Breast epithelium (tissue), 4 donors: ENCODE measurements at regions not wholly inside any gene's neighbourhood (a gene's known extent, or its start where the extent isn't known, plus 50 kb on each side); places are given as distances from the start of the nearest gene placed in this dataset.

Experiments
- DNase-seq, 2 donors: peaks; one replicate each; pipeline ENCODE4 v3.0.0-alpha.2; 2019; ENCODE audit warnings: low spot score in 2 of 2
- H3K27ac ChIP-seq, 2 donors: fragments of 200-600 bp; sonication (generic) in 1 of 2; one replicate each; pipeline ENCODE4 v1.5.1; 2016 to 2019; ENCODE audit warnings: mild to moderate bottlenecking in 1 of 2
- H3K27me3 ChIP-seq, 2 donors: fragments of 200-600 bp; sonication (generic) in 1 of 2; one replicate each; pipeline versions ENCODE4 v1.5.1 to v1.6.0; 2017 to 2019; ENCODE audit warnings: control low read depth in 1 of 2, mild to moderate bottlenecking in 1 of 2
- H3K36me3 ChIP-seq: fragments of 200-600 bp; one replicate; pipeline ENCODE4 v1.5.1; 2019
- H3K4me1 ChIP-seq, 2 donors: fragments of 200-600 bp; sonication (generic); one replicate each; pipeline ENCODE4 v1.5.1; 2016 to 2019; ENCODE audit warnings: control low read depth in 1 of 2
- H3K4me3 ChIP-seq, 3 donors: fragments of 200-600 bp; sonication (generic); 1 replicate in 2 of 3; 2 replicates in 1 of 3; pipeline ENCODE4 v1.5.1; 2016 to 2019; ENCODE audit warnings: mild to moderate bottlenecking in 3 of 3, moderate library complexity in 2 of 3
- H3K9me3 ChIP-seq, 2 donors: fragments of 200-600 bp; sonication (generic) in 1 of 2; one replicate each; pipeline ENCODE4 v1.5.1; 2016 to 2019; ENCODE audit warnings: control low read depth in 1 of 2
- POLR2A ChIP-seq: fragments of 450-650 bp; IDR thresholded peaks from one replicate; pipeline ENCODE4 v1.6.1; 2016; ENCODE audit warnings: antibody characterized with exemption, mild to moderate bottlenecking, moderate library complexity
- POLR2AphosphoS5 ChIP-seq, 3 donors: sonication (generic); formaldehyde crosslinking; IDR thresholded peaks; one replicate each; pipeline ENCODE4 v1.6.1; 2017; ENCODE audit warnings: antibody characterized with exemption in 3 of 3
- intact Hi-C: fragments of 100-400 bp; cut with DNase I; formaldehyde crosslinking; loops from one replicate; pipeline ENCODE4 v1.15.1; 2023; ENCODE audit warnings: low total_unique reads
- TF ChIP-seq, protein P1 (sequence below), 3 donors: fragments of 450-650 bp; IDR thresholded peaks; one replicate each; pipeline ENCODE4 v1.5.1; 2016 to 2017; ENCODE audit warnings: antibody characterized with exemption in 3 of 3, mild to moderate bottlenecking in 3 of 3, moderate library complexity in 3 of 3

DNA sequence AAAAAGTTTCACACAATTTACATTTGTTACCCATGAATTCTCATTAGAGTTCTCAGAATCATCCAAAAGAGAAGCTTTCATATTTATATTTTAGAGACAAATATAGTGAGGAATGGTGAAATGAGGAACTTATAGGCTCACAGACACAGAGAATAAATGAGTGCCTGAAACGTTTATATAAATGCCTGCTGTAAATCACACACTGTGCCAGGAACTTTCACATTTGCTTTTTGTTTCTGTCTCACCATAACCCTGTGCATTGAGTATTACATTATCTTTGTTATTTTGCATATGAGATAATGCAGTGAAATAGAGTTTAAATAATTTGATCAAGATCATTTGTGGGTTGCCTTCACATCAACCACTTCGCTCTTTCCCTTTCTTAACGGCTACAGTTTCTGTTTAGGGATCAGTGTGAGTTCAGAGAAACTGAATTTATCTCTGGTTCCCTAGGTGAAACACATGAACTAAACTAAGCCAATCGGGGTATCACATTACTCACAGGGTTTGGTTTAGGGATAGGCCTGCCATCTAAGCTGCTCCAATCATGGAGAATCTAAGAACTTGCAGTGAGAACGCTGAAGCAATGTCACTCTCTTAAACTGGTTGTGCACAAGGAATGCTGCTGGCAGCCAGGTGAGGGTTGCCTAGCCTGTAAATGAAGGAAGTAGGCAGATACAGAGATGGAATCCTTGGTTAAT lies 1339.2 kb upstream of the TENM4 start:
- Histone ChIP-seq H3K4me3 (no peak overlapping the region), H3K9me3 (no peaks in the 10 kb centered on the region), H3K36me3 (no peaks in the 10 kb centered on the region), H3K27me3 (no peaks in the 10 kb centered on the region), H3K27ac (no peak overlapping the region), H3K4me1 (no peaks in the 10 kb centered on the region)
- no peak for TF ChIP-seq POLR2AphosphoS5 (IDR thresholded peaks at IDR 0.05)
- TF ChIP-seq, protein P1, sequence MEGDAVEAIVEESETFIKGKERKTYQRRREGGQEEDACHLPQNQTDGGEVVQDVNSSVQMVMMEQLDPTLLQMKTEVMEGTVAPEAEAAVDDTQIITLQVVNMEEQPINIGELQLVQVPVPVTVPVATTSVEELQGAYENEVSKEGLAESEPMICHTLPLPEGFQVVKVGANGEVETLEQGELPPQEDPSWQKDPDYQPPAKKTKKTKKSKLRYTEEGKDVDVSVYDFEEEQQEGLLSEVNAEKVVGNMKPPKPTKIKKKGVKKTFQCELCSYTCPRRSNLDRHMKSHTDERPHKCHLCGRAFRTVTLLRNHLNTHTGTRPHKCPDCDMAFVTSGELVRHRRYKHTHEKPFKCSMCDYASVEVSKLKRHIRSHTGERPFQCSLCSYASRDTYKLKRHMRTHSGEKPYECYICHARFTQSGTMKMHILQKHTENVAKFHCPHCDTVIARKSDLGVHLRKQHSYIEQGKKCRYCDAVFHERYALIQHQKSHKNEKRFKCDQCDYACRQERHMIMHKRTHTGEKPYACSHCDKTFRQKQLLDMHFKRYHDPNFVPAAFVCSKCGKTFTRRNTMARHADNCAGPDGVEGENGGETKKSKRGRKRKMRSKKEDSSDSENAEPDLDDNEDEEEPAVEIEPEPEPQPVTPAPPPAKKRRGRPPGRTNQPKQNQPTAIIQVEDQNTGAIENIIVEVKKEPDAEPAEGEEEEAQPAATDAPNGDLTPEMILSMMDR (IDR thresholded peaks at IDR 0.05), result no peak
- TF ChIP-seq POLR2A, result no peak
- intact Hi-C loops, result no loop called here
- DNase-seq, result no peak

- no peak for DNase-seq
- no peak overlapping the region for H3K27ac ChIP-seq
- TF ChIP-seq, protein P1 (IDR thresholded peaks at IDR 0.05), result no peak
- TF ChIP-seq POLR2A (no peak), POLR2AphosphoS5 (IDR thresholded peaks at IDR 0.05) (no peak)
- intact Hi-C loops, result no loop called here
- no peaks in the 10 kb centered on the region for H3K4me1 ChIP-seq
- no peaks in the 10 kb centered on the region for H3K9me3 ChIP-seq
- H3K36me3 ChIP-seq, result no peaks in the 10 kb centered on the region
- H3K4me3 ChIP-seq, result no peak overlapping the region
- H3K27me3 ChIP-seq, result no peaks in the 10 kb centered on the region
These were observed 1338.1 kb upstream of the TENM4 start for GRCh38 chr11:80778941-80779340.

DNA sequence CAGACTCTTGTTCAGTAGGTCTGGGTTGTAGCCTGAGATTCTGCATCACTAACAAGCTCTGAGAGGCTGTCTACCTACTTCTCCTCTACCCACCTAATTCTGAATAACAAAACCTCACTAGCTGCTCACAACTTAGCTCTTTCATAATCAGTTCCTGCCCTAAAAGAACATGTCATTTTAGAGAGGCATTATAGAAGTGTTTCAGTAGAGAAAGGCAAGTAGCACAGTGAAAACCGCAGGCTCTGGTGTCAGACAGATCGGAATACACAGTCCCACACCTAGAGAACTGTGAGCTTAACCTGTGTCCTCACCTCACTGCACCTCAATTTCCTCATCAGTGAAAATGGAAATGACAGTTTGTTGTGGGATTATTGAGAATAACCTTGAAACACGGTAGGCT lies 1337.6 kb upstream of the TENM4 start:
- TF ChIP-seq, protein P1 (IDR thresholded peaks at IDR 0.05), result no peak
- TF ChIP-seq POLR2A (no peak), POLR2AphosphoS5 (IDR thresholded peaks at IDR 0.05) (no peak)
- intact Hi-C loops, result no loop called here
- no peaks in the 10 kb centered on the region for H3K27me3 ChIP-seq
- H3K27ac ChIP-seq, result no peak overlapping the region
- no peaks in the 10 kb centered on the region for H3K9me3 ChIP-seq
- no peaks in the 10 kb centered on the region for H3K36me3 ChIP-seq
- DNase-seq, result no peak
- no peak overlapping the region for H3K4me3 ChIP-seq
- no peaks in the 10 kb centered on the region for H3K4me1 ChIP-seq

DNA sequence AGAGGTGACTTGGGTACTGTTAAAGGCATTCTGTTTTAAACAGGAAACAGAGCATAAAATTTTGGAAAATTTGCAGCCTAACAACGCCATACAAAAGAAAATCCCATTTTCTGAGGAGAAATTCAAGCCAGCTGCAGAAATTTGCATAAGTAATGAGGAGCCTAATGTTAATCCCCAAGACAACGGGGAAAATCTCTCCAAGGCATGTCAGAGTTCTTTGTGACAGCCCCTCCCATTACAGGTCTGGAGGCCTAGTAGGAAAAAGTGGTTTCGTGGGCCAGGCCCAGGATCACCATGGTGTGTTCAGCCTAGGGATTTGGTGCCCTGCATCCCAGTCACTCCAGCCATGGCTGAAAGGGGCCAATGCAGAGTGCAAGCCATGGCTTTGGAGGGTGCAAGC lies 1333.1 kb upstream of the TENM4 start:
- no peak overlapping the region for H3K4me3 ChIP-seq
- intact Hi-C loops, result no loop called here
- no peaks in the 10 kb centered on the region for H3K27me3 ChIP-seq
- H3K4me1 ChIP-seq, result no peaks in the 10 kb centered on the region
- TF ChIP-seq, protein P1 (IDR thresholded peaks at IDR 0.05), result no peak
- TF ChIP-seq POLR2A, result no peak
- no peak for TF ChIP-seq POLR2AphosphoS5 (IDR thresholded peaks at IDR 0.05)
- no peak for DNase-seq
- no peak overlapping the region for H3K27ac ChIP-seq
- H3K9me3 ChIP-seq, result no peaks in the 10 kb centered on the region
- no peaks in the 10 kb centered on the region for H3K36me3 ChIP-seq

- no peaks in the 10 kb centered on the region for H3K4me1 ChIP-seq
- no peaks in the 10 kb centered on the region for H3K9me3 ChIP-seq
- TF ChIP-seq, protein P1 (IDR thresholded peaks at IDR 0.05), result no peak
- TF ChIP-seq POLR2AphosphoS5 (IDR thresholded peaks at IDR 0.05) (no peak), POLR2A (no peak)
- DNase-seq, result no peak
- no peaks in the 10 kb centered on the region for H3K27me3 ChIP-seq
- H3K4me3 ChIP-seq, result no peak overlapping the region
- H3K27ac ChIP-seq, result no peak overlapping the region
- no peaks in the 10 kb centered on the region for H3K36me3 ChIP-seq
- intact Hi-C loops, result no loop called here
These were observed 1330.2 kb upstream of the TENM4 start for GRCh38 chr11:80771017-80771416.
